Smooth muscle cell (in vitro differentiated cells): ENCODE measurements at regions not wholly inside any gene's neighbourhood (a gene's known extent, or its start where the extent isn't known, plus 50 kb on each side); places are given as distances from the start of the nearest gene placed in this dataset.

Experiments
- DNase-seq: peaks from one replicate; lab custom pipeline; 2025; ENCODE audit not compliant: unreplicated experiment; lab: John Stamatoyannopoulos, UW
- H2AFZ ChIP-seq: fragments of 200-600 bp; sonication (generic); 2 replicates; pipeline ENCODE4 v1.6.0; 2016; ENCODE audit warnings: antibody characterized with exemption, low read depth, mild to moderate bottlenecking
- H3F3A ChIP-seq: fragments of 200-600 bp; sonication (generic); 2 replicates; pipeline ENCODE4 v1.6.0; 2017; ENCODE audit warnings: antibody characterized with exemption, low read depth
- H3K27ac ChIP-seq: fragments of 200-600 bp; sonication (generic); 2 replicates; pipeline ENCODE4 v1.5.1; 2016; ENCODE audit warnings: low read depth, mild to moderate bottlenecking
- H3K27me3 ChIP-seq: fragments of 200-600 bp; sonication (generic); 2 replicates; pipeline ENCODE4 v1.6.1; 2016; ENCODE audit warnings: low read depth, mild to moderate bottlenecking
- H3K36me3 ChIP-seq: fragments of 200-600 bp; sonication (generic); 2 replicates; pipeline ENCODE4 v1.5.1; 2016; ENCODE audit warnings: low read depth
- H3K4me1 ChIP-seq: fragments of 200-600 bp; sonication (generic); 2 replicates; pipeline ENCODE4 v1.5.1; 2016; ENCODE audit warnings: low read depth
- H3K4me2 ChIP-seq: fragments of 200-600 bp; sonication (generic); 2 replicates; pipeline ENCODE4 v1.6.0; 2016; ENCODE audit warnings: mild to moderate bottlenecking
- H3K4me3 ChIP-seq: fragments of 200-600 bp; sonication (generic); 2 replicates; pipeline ENCODE4 v1.5.1; 2016; ENCODE audit warnings: mild to moderate bottlenecking
- H3K79me2 ChIP-seq: fragments of 200-600 bp; sonication (generic); 2 replicates; pipeline ENCODE4 v1.6.0; 2016; ENCODE audit warnings: low read depth, mild to moderate bottlenecking
- H3K9ac ChIP-seq: fragments of 200-600 bp; sonication (generic); 2 replicates; pipeline ENCODE4 v1.6.0; 2016; ENCODE audit warnings: low read depth
- H3K9me3 ChIP-seq: fragments of 200-600 bp; sonication (generic); replicated peaks from 2 replicates; pipeline ENCODE4 v1.5.1; 2016; ENCODE audit warnings: low read depth
- H4K20me1 ChIP-seq: fragments of 200-600 bp; sonication (generic); 2 replicates; pipeline ENCODE4 v1.6.0; 2016; ENCODE audit warnings: low read depth
- WGBS: methylation state at CpG from one replicate; pipeline ENCODE4 v1.1.7; 2016; ENCODE audit warnings: low lambda C conversion rate; 5-methylcytosine and 5-hydroxymethylcytosine counted together
- TF ChIP-seq, protein P1 (sequence below): fragments of 200-600 bp; sonication (generic); IDR thresholded peaks from 2 replicates; pipeline ENCODE4 v1.5.1; 2017; ENCODE audit warnings: borderline replicate concordance, mild to moderate bottlenecking, antibody characterized with exemption; ENCODE audit not compliant: insufficient read depth, poor library complexity, severe bottlenecking

GRCh38 chr9:129381481-129381957 is 203.5 kb upstream of the IER5L start:
- WGBS = 85% methylated on average over 12 of the region's 12 CpGs
- DNase-seq = no peak
- H3K27ac ChIP-seq = no peak overlapping the region
- no peaks in the 10 kb centered on the region for H3K27me3 ChIP-seq
- H3K9me3 ChIP-seq = no peaks in the 10 kb centered on the region
- H3K36me3 ChIP-seq = no peaks in the 10 kb centered on the region
- no peak overlapping the region for H2AFZ ChIP-seq
- H4K20me1 ChIP-seq = no peaks in the 10 kb centered on the region
- H3K4me2 ChIP-seq = no peak overlapping the region
- H3K4me1 ChIP-seq = peaks cover 16% of the 10 kb centered on the region
- TF ChIP-seq, protein P1, sequence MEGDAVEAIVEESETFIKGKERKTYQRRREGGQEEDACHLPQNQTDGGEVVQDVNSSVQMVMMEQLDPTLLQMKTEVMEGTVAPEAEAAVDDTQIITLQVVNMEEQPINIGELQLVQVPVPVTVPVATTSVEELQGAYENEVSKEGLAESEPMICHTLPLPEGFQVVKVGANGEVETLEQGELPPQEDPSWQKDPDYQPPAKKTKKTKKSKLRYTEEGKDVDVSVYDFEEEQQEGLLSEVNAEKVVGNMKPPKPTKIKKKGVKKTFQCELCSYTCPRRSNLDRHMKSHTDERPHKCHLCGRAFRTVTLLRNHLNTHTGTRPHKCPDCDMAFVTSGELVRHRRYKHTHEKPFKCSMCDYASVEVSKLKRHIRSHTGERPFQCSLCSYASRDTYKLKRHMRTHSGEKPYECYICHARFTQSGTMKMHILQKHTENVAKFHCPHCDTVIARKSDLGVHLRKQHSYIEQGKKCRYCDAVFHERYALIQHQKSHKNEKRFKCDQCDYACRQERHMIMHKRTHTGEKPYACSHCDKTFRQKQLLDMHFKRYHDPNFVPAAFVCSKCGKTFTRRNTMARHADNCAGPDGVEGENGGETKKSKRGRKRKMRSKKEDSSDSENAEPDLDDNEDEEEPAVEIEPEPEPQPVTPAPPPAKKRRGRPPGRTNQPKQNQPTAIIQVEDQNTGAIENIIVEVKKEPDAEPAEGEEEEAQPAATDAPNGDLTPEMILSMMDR = no peak
- H3K9ac ChIP-seq = no peak overlapping the region
- no peaks in the 10 kb centered on the region for H3K79me2 ChIP-seq
- peaks cover 10% of the 10 kb centered on the region for H3F3A ChIP-seq
- no peak overlapping the region for H3K4me3 ChIP-seq

DNA sequence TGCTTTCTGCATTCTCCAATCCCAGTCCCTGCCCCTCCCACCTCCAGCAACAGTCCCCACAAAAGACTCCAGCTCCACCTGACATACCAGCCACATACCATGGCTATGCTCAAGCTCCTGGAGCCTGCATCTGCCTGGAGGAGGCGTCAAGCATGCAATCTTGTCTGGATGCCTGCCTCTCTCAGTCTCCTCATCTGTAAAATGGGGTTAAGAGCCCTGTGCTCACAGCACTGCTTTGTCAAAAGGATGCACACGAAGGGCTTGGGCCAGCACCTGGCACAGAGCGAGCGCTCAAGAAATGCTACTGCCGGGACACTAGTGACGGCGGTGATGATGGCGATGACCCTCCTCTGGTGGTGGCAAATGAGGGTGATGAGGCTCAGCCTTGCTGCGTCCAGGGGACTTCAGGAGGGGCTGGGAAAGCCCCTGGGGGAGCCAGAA is 202.9 kb upstream of the IER5L start:
- Histone ChIP-seq H3K9ac (no peak overlapping the region), H4K20me1 (no peaks in the 10 kb centered on the region), H3K79me2 (no peaks in the 10 kb centered on the region), H3K4me1 (peaks cover 16% of the 10 kb centered on the region), H3K27ac (no peak overlapping the region), H3K4me2 (no peak overlapping the region), H3K9me3 (no peaks in the 10 kb centered on the region), H3K4me3 (no peak overlapping the region), H2AFZ (no peak overlapping the region), H3K36me3 (no peaks in the 10 kb centered on the region), H3F3A (peaks cover 10% of the 10 kb centered on the region), H3K27me3 (no peaks in the 10 kb centered on the region)
- DNase-seq = no peak
- TF ChIP-seq, protein P1 = no peak
- WGBS = 91% methylated on average over 9 of the region's 9 CpGs

- WGBS = 92% methylated on average over 8 of the region's 8 CpGs
- no peak for DNase-seq
Observed at GRCh38 chr9:129379886-129380285, 201.8 kb upstream of the IER5L start.

More at GRCh38 chr9:129379886-129380285, 201.8 kb upstream of the IER5L start:
- H2AFZ ChIP-seq = no peak overlapping the region
- H3K9ac ChIP-seq = no peak overlapping the region
- no peaks in the 10 kb centered on the region for H4K20me1 ChIP-seq
- no peak overlapping the region for H3K4me2 ChIP-seq
- TF ChIP-seq, protein P1 = no peak
- no peak overlapping the region for H3K27ac ChIP-seq
- no peaks in the 10 kb centered on the region for H3K9me3 ChIP-seq
- H3F3A ChIP-seq = peaks cover 10% of the 10 kb centered on the region
- H3K27me3 ChIP-seq = no peaks in the 10 kb centered on the region
- H3K4me3 ChIP-seq = no peak overlapping the region
- no peaks in the 10 kb centered on the region for H3K36me3 ChIP-seq
- H3K79me2 ChIP-seq = no peaks in the 10 kb centered on the region
- peaks cover 16% of the 10 kb centered on the region for H3K4me1 ChIP-seq
